NCI-H2171 (cell line): ENCODE measurements at regions not wholly inside any gene's neighbourhood (a gene's known extent, or its start where the extent isn't known, plus 50 kb on each side); places are given as distances from the start of the nearest gene placed in this dataset.

Experiments
- DNase-seq: peaks from one replicate; lab custom pipeline; 2025; lab: John Stamatoyannopoulos, UW

DNA sequence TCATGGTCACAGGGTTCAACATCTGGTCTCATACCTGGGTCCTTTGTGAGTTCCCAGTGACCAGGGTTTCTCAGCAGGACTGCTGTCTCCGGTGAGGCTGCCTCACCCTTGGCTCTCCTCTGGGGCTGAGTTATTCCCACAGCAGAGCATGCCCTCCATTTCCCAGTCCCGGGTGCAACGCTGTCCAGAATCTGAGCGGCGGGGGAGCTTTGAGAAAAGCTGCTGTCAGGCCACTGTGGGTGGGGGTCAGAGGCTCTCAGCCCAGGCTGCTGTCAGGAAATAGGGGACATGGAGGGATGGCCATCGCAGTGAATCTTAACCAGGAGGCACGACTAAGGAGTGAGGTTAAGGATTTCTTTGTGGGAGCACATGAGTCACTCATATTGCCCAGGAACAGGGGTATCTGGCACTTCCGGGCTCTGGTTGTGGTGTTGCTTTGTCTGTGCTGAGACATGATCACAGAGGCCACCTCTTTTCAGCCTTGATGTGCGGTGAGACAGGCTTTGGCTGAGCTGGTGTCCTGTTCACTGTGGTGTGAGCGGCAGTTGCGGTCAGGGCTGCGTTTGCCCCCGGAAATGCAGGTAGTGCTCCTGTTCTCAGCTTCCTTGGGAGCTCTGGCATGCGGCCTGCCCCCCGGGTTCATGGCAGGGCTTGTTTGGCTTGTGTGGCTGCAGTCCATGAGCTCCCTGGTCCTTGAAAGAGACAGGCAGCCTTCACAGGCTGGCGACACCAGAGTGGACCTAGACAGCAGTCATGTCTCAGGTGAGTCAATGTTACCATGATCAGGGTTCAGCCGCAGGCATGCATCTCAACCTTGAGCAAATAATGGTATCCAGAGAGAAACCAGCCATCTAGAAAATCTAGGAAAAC is 310.7 kb upstream of the MYT1L start:
- DNase-seq, result no peak

DNA sequence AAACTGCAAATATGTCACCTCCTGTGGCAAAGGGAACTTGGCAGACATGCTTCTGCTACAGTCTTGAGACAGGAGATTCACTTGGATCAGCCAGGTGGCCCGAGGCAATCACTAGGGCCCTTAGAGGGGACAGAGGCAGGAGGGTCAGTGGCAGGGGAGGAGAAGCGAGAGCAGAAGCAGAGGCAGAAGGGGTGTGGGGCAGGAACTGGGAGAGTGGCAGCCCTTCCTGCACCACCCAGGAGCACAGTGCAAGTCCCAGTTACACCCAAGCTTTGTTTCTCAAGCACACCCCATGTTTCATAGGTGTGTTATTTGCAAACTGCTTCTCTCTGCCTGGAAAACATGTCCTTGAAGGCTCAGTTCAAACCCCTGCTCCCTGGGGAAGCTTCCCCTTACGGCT is 309.7 kb upstream of the MYT1L start:
- DNase-seq, result no peak

DNA sequence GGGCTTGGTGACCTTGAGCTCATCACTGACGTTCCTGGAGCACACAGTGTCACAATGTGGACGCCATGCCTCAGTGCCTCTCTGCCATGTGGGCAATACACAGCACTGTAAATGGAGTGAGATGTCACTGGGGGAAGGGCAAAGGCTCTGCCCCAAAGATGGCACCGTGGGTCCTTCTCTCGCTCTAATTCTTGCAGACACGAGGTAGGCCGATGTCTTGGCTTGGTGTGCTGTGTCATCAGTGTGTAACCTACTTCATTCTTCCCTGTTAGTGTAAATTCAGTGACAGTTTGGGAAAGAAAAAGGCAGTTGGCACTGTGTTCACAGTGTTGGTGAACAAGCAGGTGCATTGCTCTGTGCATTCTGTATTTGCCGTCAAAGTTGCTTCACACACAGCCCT is 309.3 kb upstream of the MYT1L start:
- DNase-seq, result no peak

DNA sequence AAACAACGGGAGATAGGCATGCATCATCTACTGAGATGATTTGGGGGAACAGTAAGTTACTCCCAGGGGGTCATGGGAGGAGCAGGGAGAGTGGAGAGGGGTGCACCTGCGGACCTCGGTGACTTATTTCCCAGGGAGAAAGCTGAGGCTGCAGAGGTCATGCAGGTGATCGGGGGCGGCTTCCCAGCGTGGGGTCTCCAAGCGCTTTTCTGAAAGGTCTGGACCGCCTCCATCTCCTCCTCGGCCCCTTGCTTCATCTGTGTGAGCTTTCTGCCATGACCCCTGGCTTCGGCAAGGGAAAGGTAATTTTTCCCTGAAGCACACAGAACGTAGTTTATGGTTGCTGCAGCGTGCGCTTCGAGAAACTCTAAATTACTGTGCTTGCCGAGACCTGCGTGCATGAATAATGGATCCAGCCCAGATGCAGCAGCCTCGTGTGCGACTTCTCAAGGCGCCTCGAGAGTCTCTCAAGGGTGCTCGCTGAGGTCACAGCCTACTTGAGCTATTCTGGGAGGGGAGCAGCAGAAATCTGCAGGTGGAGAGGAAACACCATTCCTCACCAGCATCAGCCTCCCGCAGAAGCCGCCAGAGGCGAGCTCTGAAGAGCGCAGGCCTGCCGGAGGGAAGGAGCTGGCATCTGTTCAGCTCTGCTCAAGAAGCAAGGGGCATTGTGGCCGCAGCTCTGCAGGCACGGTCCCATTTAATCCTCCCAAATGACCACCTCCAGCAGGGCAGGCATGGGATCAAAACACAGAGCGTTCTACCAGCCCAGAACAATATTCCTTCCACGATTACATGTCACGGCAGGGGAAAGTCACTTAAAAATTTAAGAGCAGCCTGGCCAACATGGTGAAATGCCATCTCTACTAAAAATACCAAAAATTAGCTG is 308.4 kb upstream of the MYT1L start:
- DNase-seq, result no peak

DNA sequence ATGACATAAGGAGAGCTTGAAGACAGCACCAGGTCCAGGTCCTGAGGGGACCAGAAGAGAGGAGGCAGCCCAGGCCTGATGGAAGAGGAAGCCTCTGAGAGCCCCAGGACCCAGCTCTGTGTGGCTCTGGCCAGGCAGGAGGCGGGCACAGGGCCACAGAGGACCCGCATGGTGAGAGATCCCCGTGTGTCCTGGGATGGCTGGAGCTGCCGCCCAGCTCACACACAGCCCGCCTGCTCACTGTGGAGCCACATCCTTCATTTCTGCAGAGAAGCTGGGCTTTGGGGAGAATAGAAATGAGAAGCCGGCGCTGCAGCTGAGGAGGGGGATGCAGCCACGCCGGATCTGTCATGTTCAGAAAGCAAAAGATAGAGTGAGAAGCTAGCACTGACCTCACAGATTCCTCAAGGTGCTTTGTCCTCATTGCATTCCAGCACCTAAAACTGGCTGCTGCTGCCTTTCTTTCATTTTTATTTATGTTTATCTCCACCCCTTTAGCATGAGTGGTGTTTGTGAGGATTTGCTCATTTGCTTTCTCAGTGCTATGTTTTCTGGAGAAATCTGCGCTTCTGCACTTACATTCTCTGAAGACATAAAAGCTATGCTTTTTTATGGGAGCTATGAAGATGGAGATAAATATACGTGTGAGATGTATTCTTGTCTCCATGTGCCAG is 307.6 kb upstream of the MYT1L start:
- DNase-seq, result no peak

DNA sequence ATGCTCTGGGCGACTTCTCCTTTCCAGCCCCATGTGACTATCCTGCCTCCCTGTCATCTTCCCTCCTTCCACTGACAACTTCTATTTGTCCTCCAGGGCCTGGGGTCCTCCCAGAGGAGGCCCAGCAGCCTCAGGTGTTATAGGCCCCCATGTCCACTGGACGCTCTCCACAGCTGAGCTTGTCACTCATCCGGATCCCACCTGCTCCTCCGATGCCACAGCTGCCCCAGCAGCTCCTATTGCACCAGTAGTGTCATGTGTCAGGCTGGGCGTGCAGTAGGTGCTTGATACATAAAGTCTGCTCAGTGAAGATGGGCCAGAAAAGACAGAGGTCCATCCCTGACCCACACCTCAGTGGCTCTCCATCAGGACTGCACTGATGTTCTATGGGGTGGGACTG is 305.7 kb upstream of the MYT1L start:
- no peak for DNase-seq

DNA sequence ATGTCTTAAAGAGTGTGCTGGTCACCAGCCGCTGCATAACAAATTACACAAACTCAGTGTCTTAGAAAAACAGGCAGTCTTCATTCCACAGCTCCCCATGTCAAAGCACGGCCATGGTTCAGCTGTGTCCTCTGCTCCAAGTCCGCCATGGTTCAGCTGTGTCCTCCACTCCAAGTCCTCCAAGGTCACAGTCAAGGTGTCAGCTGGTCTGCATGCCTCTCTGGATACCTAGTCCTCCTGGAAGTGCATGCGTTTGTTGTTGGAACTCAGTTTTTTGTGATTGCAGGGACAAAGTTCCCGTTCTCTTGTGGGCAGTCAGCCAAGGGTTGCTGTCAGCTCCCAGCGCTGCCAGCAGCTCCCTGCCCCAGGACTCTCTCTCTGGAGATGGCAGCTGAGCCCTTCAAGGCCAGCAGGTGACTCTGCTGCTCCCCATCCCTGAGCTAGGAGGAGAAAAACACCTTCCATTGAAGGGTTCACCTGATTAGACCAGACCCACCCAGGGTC is 304.0 kb upstream of the MYT1L start:
- no peak for DNase-seq

DNA sequence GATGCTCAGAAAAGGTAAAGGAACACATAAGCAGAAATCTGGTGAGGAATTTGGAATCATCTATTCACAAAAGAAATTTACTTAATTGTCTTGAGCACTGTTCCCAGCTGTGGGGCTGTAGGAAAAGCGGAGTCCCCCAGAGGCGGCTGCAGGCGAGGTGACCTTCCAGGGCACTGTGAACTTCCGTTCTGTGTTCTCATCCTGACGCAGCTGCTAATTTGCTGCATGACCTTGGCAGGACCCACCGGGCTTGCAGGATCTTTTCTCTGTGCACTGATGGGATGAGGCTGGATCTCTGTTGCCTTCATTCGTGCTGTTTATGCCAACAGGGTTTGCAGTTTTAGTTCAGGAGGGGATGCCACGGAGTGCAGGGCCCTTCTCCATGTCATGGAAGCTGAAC is 301.9 kb upstream of the MYT1L start:
- DNase-seq, result no peak

DNA sequence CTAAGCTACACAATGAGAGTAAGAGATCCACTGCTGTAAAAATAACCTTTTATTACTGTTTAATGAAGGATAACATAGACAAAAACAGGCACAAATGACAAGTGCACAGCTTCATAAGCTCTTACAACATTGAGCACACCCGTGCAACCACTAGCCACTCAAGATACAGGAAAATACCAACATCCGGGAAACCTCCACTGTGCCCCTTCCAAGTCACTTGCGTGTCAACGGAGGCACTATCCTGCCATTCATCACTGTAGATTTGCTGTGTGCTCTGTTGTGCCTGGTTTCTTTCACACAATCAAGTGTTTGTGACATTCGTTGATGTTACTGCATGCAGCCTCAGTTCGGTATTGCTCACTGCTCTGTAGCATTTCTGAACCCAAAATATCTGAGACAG is 292.9 kb upstream of the MYT1L start:
- no peak for DNase-seq

DNA sequence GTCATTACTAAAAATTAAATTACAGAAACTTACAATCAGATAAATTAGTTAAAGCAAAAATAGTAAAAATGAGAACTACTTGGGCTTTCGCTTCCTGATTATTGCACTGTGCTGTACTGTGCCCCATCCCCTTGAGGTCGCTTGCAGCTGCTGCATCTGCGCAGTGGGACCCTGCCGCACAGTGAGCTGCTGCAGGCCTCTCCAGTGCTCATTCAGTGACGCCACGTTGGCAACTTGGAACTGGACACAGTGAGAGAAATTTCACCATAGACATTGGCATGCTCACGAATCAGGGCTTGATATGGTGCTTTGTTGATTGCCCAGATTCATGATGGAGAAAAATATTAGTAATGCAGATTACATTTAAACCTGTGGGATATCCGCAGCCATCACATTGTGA is 290.8 kb upstream of the MYT1L start:
- no peak for DNase-seq

DNA sequence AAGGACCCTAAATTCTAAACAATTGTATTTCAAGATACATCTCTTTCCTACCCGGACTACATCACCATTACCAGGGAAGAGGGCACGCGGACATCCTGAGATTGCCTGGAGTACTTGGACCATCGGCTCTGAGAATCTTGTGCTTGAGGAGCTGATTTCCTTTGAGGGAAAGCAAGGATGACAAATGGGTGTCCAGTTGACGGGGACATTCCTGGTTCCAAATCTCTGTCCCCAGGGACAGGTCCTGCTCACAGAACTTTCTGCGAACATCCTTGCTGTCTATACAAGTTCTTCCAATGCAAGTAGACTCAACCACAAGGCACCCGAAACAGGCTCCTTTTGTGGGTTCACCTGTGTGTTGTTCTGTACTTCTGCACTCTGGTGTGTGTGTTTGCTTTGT is 289.5 kb upstream of the MYT1L start:
- no peak for DNase-seq

DNA sequence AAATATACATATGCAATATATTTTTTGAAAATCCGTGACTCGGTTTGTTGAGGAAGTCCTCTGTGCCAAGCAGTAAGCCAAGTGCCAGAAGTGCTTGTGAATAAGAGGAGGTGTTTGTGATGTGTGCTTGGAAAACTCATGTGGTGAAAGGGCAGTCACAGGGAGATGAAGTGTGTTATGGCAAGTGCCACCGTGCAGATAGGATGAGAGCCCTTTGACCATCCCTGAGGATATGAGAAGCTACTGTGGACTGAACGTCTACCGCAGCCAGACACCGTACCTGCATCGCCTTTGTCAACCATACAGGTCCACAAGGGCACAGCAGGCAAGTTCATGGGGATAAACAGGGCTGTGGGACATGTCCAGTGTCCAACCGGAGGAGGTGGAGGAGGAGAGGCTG is 288.9 kb upstream of the MYT1L start:
- DNase-seq, result no peak

DNA sequence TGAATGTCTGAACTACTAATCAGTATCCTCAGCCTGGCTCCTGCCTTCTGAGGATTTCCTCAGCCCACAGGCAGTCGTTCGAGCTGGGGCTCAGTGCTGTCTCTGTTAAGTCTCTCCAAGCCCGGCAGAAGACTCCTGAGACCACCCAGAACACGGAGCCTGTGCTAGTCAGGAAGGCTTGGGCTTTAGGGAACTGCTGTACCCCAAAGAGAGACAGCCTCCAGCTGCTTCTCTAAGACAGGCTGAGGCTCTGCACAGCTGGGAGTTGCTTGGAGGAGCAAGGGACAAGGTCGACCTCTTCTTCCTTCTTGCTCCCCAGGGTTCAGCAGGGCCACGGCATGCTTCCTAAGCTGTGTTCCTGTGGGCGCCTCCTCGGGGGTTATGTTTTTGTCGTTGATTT is 283.4 kb upstream of the MYT1L start:
- no peak for DNase-seq

DNA sequence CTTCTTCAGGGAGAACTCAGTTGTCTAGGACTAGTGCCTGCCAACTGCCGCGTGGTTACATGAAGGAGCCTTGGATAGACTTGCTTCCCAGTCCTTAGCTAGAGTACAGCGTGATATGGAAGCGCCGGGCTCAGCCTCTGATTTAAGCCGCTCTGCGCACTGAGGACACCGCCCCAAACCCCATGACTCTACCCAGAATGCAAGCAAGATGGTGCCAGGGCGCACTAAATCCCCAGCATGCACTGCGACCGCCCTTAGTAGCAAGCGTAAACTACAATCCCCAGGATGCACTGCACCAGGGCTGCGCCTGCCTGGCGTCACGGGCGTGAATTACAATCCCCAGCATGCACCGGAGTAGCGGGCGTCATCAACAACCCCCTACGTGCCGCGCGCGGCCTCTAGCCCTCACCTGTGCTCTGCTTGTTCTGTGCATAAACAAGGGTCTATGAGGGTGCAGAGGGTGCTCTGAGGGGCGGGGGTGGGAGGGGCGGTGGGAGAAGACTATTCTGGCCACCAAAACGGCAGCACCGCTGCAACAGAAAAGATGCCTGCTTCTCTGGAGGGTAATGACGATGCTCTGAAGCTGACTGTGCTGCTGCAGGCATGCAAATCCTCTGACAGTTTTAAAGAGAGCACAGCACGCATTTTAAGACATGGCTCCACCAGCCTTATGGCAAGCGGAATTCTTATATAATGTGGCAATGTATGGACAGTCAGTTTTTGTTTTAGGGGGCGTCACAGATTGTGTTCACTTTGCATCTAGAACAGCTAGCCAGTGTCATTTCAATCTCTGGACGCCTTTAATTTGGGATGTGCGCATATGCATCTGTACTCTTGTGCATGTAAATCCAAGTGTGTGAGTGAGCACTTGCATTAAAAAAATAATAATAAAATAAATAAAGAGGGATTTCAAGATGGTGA is 282.5 kb upstream of the MYT1L start:
- DNase-seq, result peak; percentile 99

DNA sequence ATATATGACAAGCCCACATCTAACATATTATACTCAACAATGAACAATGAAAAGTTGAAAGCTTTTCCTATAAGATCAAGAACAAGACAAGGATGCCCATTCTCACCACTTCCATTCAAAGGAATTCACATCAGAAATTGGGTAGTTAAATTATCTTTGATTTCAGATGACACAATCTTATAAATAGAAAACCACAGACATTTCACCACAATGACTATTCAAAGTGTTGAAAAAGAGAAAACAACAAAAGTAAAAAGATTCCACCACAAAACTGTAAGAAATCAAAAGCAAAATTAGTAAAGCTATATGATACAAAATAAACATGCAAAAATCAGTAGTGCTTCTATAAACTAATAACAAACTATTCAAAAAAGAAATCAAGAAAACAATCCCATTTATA is 279.7 kb upstream of the MYT1L start:
- DNase-seq, result no peak

DNA sequence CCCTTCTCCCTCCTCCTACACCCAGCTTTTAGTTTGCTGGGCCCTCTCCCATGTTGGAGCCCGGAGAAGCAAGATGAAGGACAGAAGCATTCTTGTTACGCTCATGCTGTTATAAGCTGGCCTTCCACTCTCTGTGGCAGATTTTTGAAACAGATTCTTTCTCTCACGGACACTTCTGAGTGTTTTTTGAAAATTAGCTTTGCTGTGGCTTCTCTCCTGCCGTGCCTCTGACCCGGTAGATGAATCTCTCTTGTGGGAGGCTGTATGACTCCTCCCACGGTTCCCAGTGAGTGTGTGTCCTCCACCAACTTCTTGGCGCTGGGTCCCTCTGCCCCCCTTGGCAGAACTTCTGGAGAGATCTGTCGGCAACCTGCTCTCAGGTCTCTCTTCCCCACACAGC is 269.3 kb upstream of the MYT1L start:
- DNase-seq, result no peak

DNA sequence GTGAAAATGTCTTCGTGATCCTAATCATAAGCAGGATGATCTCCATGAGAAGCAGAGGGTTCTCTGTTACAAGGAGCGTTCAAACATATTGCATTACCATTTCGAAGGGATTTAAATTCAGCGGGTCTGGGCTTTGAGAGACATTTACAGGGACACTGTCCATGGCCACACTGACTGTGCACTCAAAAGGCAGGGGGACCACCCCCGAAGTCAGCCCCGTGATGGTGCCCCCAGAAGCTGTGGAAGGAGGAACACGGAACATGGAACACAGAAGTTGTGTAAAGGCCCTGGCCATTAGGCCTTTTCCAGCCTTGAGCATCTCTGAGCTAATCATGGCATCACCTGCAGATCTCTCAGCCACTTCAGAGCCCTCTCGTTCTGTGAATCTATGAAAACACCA is 268.4 kb upstream of the MYT1L start:
- DNase-seq, result no peak

DNA sequence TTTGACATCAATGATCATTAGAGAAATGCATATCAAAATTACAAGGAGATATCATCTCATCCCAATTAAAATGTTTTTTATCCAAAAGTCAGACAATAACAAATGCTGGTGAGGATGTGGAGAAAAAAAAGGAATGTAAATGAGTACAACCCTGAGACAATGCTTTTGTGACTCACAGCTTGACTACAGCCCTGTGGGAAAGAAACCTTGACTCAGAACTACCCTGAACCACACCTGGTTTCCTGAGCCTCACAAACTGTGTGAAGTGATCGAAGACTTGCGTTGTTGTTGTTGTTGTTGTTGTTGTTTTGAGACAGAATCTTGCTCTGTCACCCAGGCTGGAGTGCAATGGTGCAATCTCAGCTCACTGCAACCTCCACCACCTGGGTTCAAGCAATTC is 266.6 kb upstream of the MYT1L start:
- no peak for DNase-seq

DNA sequence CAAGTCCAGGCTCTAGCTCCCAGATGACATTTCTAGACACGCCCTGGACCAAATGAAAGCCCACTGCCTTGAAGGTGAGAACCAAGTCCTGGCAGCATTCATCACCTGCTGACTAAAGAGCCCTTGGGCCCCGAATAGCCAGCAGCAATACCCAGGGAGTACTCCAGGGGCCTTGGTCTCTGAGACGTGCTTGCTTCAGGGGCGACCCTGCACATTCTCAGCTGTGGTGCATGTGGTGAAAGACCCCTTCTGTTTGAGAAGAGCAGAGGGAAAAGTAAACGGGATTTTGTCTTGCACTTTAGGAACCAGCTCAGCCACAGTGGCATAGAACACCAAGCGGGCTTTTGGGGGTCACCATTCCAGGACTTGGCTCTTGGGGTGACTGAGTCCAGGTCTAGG is 260.5 kb upstream of the MYT1L start:
- DNase-seq, result no peak

DNA sequence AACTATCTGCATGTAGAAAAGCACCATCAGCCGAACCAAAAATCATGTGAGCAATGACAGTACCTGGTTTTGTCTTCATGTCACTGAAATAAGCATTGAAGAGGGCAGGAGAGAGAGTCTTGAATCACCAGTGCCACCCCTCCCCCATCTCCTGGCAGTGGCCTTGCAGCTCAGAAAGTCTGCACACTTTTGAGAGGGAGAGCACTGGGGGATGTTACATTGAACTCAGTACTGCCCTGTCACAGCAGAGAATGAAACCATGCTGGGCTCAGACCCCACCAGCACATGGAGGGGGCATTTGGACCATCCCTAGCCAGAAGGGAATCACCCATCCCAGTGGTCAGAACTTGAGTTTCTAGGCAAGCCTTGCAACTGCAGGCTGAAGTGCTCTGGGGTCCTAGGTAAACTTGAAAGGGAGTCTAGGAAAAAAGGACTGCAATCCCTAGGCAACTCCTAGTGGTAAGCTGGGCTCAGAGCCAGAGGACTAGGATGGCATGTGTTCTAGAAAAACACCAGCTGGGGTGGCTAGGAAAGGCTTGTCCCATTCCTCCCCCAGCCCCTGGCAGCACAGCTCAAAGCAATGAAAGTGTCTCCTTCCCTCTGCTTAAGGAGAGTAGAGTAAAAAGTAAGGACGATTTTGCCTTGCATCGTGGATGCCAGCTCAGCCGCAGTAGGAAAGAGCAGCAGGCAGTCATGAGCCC is 259.9 kb upstream of the MYT1L start:
- peak; percentile 80 for DNase-seq

DNA sequence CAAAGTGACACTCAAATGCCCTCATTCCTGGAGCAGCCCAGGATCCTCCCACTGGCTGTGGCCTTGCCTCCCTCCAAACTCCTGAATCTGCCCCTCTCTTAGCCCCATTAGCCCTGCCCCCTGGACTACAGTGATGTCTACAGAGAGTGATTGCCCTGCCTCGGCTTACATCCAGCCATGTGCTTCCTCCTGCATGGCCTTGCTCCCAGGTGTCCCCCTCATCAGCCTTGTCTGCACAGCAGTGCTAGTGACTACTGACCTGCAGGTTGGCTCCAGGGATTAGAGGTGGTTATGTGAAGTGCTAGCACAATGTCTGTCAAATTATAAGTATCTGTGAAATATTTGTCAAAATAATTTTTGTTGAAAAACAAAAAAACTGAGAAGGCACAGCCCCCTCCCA is 259.1 kb upstream of the MYT1L start:
- no peak for DNase-seq
